AG20443 (cell line): ENCODE measurements at regions not wholly inside any gene's neighbourhood (a gene's known extent, or its start where the extent isn't known, plus 50 kb on each side); places are given as distances from the start of the nearest gene placed in this dataset.
"Not testable (repeated sequence)": the region's sequence is repeated elsewhere in the genome, so short reads cannot be mapped to it uniquely, and the experiment has no call there.

Source experiments
- DNase-seq: peaks from one replicate; pipeline ENCODE4 v3.0.0; 2012; ENCODE audit warnings: low spot score, mixed read lengths

- DNase-seq = no peak
Observed at GRCh38 chr2:67103157-67103556, 294.0 kb upstream of the ETAA1 start.

GRCh38 chr2:67108231-67108630 is 288.9 kb upstream of the ETAA1 start:
- no peak for DNase-seq

- DNase-seq = no peak
Observed at GRCh38 chr2:67124531-67124930, 272.6 kb upstream of the ETAA1 start.

GRCh38 chr2:67130531-67131256 is 266.4 kb upstream of the ETAA1 start:
- no peak for DNase-seq

- DNase-seq = no peak
Observed at GRCh38 chr2:67131257-67131609, 265.9 kb upstream of the ETAA1 start.

GRCh38 chr2:67132441-67132940 is 264.6 kb upstream of the ETAA1 start:
- DNase-seq = not testable (repeated sequence)

GRCh38 chr2:67135208-67135607 is 261.9 kb upstream of the ETAA1 start:
- no peak for DNase-seq

GRCh38 chr2:67137699-67138098 is 259.4 kb upstream of the ETAA1 start:
- no peak for DNase-seq

GRCh38 chr2:67142071-67142470 is 255.1 kb upstream of the ETAA1 start:
- no peak for DNase-seq

GRCh38 chr2:67142741-67143140 is 254.4 kb upstream of the ETAA1 start:
- no peak for DNase-seq

- no peak for DNase-seq
Observed at GRCh38 chr2:67145851-67146250, 251.3 kb upstream of the ETAA1 start.

- DNase-seq = no peak
Observed at GRCh38 chr2:67156796-67157195, 240.3 kb upstream of the ETAA1 start.

GRCh38 chr2:67158718-67159117 is 238.4 kb upstream of the ETAA1 start:
- no peak for DNase-seq

- DNase-seq = no peak
Observed at GRCh38 chr2:67159929-67160328, 237.2 kb upstream of the ETAA1 start.

- DNase-seq = no peak
Observed at GRCh38 chr2:67164771-67165522, 232.2 kb upstream of the ETAA1 start.

- no peak for DNase-seq
Observed at GRCh38 chr2:67165523-67165990, 231.6 kb upstream of the ETAA1 start.

GRCh38 chr2:67166511-67166910 is 230.6 kb upstream of the ETAA1 start:
- not testable (repeated sequence) for DNase-seq

GRCh38 chr2:67169417-67170140 is 227.6 kb upstream of the ETAA1 start:
- DNase-seq = no peak

GRCh38 chr2:67179526-67179925 is 217.6 kb upstream of the ETAA1 start:
- no peak for DNase-seq

GRCh38 chr2:67180841-67181240 is 216.3 kb upstream of the ETAA1 start:
- no peak for DNase-seq

GRCh38 chr2:67182884-67183283 is 214.2 kb upstream of the ETAA1 start:
- DNase-seq = no peak

GRCh38 chr2:67186326-67186725 is 210.8 kb upstream of the ETAA1 start:
- DNase-seq = no peak

- DNase-seq = no peak
Observed at GRCh38 chr2:67186871-67187270, 210.3 kb upstream of the ETAA1 start.
